GM12874 (cell line): ENCODE measurements at regions not wholly inside any gene's neighbourhood (a gene's known extent, or its start where the extent isn't known, plus 50 kb on each side); places are given as distances from the start of the nearest gene placed in this dataset.

Source experiments
- TF ChIP-seq, protein P1 (sequence below): IDR thresholded peaks from 2 replicates; pipeline ENCODE4 v1.5.1; 2011; ENCODE audit warnings: low read depth, mild to moderate bottlenecking, control low read depth, low read length, moderate library complexity; ENCODE audit not compliant: insufficient read depth

DNA sequence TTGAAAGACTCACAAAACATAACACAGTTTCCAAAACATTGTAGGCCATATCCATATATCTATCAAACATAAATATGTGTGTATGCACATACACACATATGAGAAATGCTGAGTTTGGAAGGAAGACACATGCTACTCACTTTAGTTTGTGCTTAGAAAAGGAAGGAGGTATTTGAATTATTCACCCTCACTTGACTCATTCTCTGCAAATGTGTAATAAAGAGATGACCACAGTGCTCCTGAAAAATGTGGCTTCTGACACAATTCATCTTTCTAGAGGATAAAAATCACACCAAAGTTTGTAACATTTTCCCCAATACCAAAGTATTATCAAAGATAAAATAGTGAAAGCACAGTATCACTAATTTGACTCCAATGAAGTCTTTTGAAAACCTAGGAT lies 950.1 kb downstream of the FAT4 start:
- TF ChIP-seq, protein P1, sequence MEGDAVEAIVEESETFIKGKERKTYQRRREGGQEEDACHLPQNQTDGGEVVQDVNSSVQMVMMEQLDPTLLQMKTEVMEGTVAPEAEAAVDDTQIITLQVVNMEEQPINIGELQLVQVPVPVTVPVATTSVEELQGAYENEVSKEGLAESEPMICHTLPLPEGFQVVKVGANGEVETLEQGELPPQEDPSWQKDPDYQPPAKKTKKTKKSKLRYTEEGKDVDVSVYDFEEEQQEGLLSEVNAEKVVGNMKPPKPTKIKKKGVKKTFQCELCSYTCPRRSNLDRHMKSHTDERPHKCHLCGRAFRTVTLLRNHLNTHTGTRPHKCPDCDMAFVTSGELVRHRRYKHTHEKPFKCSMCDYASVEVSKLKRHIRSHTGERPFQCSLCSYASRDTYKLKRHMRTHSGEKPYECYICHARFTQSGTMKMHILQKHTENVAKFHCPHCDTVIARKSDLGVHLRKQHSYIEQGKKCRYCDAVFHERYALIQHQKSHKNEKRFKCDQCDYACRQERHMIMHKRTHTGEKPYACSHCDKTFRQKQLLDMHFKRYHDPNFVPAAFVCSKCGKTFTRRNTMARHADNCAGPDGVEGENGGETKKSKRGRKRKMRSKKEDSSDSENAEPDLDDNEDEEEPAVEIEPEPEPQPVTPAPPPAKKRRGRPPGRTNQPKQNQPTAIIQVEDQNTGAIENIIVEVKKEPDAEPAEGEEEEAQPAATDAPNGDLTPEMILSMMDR: no peak

DNA sequence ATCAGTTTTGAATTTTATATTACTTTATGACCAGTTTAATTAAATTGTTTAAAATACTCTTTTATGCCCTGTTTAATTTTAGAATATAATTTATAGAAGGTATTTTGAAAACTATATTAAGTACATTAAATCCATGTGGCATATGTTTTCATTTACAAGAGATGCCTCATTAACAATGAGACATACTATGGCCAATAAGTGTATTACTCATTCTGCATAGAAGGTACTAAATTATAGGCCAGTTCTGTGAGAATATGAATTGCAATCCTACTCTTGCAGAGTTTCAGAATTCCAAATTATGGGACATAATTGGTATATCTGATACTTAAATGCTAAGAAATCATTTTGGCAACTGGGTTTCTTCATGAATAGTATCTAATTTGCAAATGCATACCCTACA lies 951.1 kb downstream of the FAT4 start:
- TF ChIP-seq, protein P1: no peak

DNA sequence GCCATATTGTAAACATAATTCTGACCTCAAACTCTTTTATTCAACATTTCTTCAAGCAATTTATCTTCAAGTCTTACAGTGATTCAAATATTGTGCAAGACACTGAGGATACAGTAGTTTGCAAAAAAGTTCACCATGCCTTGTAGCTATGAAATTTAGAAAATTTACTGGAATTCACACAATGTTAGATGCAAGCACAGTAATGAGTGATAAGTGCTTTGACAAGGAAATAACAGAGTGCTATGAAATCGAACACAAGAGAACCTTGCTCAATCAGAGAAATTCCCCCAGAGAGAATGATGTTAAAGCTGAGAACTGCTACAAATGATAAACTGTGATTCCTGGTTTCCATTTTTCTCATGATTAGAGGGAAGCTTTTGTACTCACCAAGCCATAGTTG lies 952.9 kb downstream of the FAT4 start:
- TF ChIP-seq, protein P1: no peak

- TF ChIP-seq, protein P1: no peak
Measured at GRCh38 chr4:126268106-126268505, 953.4 kb downstream of the FAT4 start.

GRCh38 chr4:126269106-126269505 lies 954.4 kb downstream of the FAT4 start:
- TF ChIP-seq, protein P1: no peak

DNA sequence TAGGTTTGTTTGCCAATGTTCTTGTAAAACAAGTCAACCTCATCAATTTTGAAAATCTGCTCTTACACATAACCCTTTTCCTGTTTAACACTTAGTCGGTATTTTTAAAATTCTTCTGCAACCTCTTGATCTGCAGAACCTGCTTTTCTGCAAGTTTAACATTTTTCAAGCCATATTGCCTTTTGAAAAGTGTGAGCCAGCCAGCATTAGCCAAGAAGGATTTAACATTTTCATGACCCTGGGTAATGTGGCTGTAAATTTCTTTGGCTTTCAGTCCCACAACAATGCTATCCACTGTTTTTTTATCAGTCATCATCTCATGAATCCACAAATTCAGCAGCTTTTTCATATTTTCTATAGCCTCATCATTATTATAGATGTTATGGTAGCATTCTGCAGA lies 956.5 kb downstream of the FAT4 start:
- TF ChIP-seq, protein P1: no peak

DNA sequence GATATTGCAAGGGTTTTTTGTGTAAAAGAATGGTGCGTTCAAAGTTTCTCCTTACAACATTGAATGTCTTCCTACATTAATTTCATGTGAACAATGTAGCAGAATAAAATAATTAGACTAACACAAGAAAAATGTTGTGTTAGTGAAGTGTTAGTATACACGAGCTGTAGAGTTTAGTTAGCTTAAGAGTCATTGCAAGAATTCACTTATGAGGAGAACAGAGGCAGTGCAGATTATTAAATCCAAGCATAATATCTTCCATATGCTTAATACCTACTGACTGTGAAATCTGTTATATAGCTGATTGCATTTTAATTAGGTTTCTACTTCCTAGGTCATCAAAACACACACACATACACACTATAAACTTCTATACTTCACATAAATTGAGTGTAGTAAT lies 959.0 kb downstream of the FAT4 start:
- TF ChIP-seq, protein P1: no peak

GRCh38 chr4:126291886-126292285 lies 977.1 kb downstream of the FAT4 start:
- TF ChIP-seq, protein P1: no peak
